GM12891 (cell line): ENCODE measurements at regions not wholly inside any gene's neighbourhood (a gene's known extent, or its start where the extent isn't known, plus 50 kb on each side); places are given as distances from the start of the nearest gene placed in this dataset.

Source experiments
- DNase-seq: peaks from one replicate; pipeline ENCODE4 v3.0.0; 2011; ENCODE audit warnings: low spot score; ENCODE audit not compliant: insufficient read length
- FAIRE-seq: peaks from 2 replicates; lab custom pipeline; 2011; peaks lifted over from hg19 to GRCh38; lab: Jason Lieb, UNC
- PAX5 ChIP-seq: IDR thresholded peaks from 2 replicates; pipeline ENCODE4 v1.6.1; 2011; ENCODE audit warnings: low read length, moderate library complexity, mild to moderate bottlenecking; ENCODE audit not compliant: insufficient read depth, severe bottlenecking
- POLR2A ChIP-seq: IDR thresholded peaks from 2 replicates; pipeline ENCODE4 v1.6.1; 2011; ENCODE audit warnings: low read depth, low read length, control low read depth
- POLR2AphosphoS5 ChIP-seq: IDR thresholded peaks from 2 replicates; pipeline ENCODE4 v1.6.1; 2011; ENCODE audit warnings: low read depth, low read length, control low read depth
- POU2F2 ChIP-seq: IDR thresholded peaks from 2 replicates; pipeline ENCODE4 v1.6.1; 2011; ENCODE audit warnings: low read depth, mild to moderate bottlenecking, control low read depth, low read length, moderate library complexity
- SPI1 ChIP-seq: IDR thresholded peaks from 2 replicates; pipeline ENCODE4 v1.6.1; 2011; ENCODE audit warnings: low read depth, low read length, control low read depth
- TAF1 ChIP-seq: IDR thresholded peaks from 2 replicates; pipeline ENCODE4 v1.6.1; 2011; ENCODE audit warnings: low read depth, low read length, control low read depth

- no peak for TF ChIP-seq PAX5
- TF ChIP-seq SPI1, result no peak
- no peak for TF ChIP-seq POLR2A
- TF ChIP-seq POLR2AphosphoS5, result no peak
- TF ChIP-seq POU2F2, result no peak
- no peak for TF ChIP-seq TAF1
- DNase-seq (no peak), FAIRE-seq (no peak)
Observed at GRCh38 chr21:38898422-38899096, 92.8 kb downstream of the ETS2 start.

GRCh38 chr21:38897532-38898421 lies 92.0 kb downstream of the ETS2 start:
- no peak for FAIRE-seq
- DNase-seq, result no peak
- TF ChIP-seq TAF1, result no peak
- no peak for TF ChIP-seq POU2F2
- no peak for TF ChIP-seq PAX5
- TF ChIP-seq SPI1, result no peak
- no peak for TF ChIP-seq POLR2A
- no peak for TF ChIP-seq POLR2AphosphoS5

GRCh38 chr21:38894899-38895298 lies 89.2 kb downstream of the ETS2 start:
- FAIRE-seq, result no peak
- TF ChIP-seq POLR2AphosphoS5, result no peak

DNA sequence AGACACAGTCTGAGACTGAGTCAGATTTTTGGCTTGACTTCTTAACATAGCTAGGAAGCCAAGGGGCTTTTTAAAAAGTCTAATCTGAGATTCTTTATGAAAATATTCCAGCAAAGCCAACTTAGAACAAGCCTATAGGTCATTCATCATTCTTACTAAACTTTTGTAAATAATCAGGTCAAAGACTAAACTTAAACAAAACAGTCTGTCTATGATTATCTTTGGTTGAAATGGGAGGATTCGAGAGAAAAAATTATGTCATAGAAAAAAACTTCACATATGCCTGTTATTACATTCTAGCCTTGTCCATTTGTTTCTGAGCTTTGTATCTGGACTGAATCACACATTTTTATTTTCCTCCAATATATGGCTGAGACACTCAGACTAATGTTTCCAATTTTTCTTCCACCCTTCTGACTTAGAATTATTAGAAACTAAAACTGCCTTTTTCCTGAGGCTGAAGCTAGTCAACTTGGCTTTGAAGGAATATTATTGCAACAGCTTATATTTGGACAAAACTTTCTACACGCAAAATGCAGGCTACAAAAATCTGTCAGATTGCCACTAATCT lies 83.3 kb downstream of the ETS2 start:
- FAIRE-seq (no peak), DNase-seq (no peak)
- no peak for TF ChIP-seq POU2F2
- TF ChIP-seq POLR2AphosphoS5, result no peak
- TF ChIP-seq TAF1, result no peak
- TF ChIP-seq SPI1, result no peak
- no peak for TF ChIP-seq PAX5

More at GRCh38 chr21:38894899-38895298, 89.2 kb downstream of the ETS2 start:
- no peak for DNase-seq

- FAIRE-seq, result no peak
- TF ChIP-seq TAF1 (no peak), POU2F2 (no peak), PAX5 (no peak), POLR2A (no peak), SPI1 (no peak), POLR2AphosphoS5 (no peak)
Observed at GRCh38 chr21:38887749-38888148, 82.0 kb downstream of the ETS2 start.

GRCh38 chr21:38887062-38887686 lies 81.4 kb downstream of the ETS2 start:
- FAIRE-seq, result no peak
- DNase-seq, result no peak
- TF ChIP-seq POU2F2 (no peak), POLR2A (no peak), PAX5 (no peak), TAF1 (no peak), SPI1 (no peak), POLR2AphosphoS5 (no peak)

More at GRCh38 chr21:38887749-38888148, 82.0 kb downstream of the ETS2 start:
- DNase-seq, result no peak

DNA sequence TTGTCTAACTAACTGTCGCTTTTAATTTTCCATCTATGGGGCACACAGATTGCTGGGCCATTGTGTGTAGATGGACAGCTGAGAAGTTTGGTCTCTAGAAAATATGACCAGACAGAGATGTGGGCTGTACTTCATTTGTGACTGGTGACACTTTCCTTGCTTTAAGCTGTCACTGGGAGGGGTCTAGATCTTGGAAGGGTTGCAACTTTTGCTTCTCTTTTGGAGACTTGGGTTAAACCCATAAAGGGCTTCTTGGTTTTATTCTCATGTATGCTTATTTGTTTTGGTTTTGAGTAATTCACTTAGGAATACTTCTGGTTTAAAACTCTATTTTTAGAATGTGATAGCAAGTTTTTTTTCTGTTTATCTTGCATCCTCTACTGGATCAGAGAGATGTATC lies 80.2 kb downstream of the ETS2 start:
- no peak for DNase-seq
- TF ChIP-seq POLR2AphosphoS5 (no peak), PAX5 (no peak), SPI1 (no peak), POLR2A (no peak), POU2F2 (no peak), TAF1 (no peak)
- no peak for FAIRE-seq

DNA sequence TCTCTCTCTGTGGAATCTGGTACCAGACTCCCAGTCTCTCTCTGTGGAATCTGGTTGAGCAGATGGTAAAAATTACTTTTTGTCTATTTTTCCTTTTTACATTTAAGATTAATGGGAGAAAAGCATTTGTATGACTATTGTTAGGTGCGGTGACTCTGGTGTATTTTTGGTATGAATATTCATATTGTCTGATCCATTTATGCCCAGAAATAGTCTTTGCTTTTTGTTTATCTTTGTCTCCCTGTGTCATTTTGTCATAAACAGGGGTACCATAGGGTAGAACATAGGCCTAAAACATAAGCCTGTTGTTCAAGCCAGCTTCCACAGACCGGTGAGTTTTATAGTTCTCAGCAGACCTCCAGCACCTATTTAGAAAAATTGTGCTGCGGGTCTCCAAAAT lies 78.7 kb downstream of the ETS2 start:
- DNase-seq (no peak), FAIRE-seq (no peak)
- TF ChIP-seq TAF1 (no peak), POU2F2 (no peak), PAX5 (no peak), SPI1 (no peak), POLR2AphosphoS5 (no peak), POLR2A (no peak)

DNA sequence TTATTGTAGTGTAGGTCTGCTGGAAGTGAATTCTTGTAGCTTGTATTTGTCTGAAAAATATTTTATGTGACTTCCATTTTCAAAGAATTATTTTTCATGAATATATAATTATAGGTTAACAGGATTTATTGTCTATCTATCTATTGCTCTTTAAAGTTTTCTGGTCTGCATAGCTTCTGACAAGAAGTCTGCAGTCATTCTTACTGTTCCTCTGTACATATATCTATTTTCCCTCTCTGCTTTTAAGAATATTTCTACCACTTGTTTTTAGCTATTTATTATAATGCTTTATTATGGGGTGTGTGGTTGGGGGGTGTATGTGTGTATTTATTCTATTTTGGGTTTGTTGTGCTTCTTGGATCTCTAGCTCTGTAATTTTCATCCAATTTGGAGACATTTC lies 77.4 kb downstream of the ETS2 start:
- DNase-seq (no peak), FAIRE-seq (no peak)
- no peak for TF ChIP-seq POLR2AphosphoS5
- TF ChIP-seq POLR2A, result no peak
- no peak for TF ChIP-seq PAX5
- TF ChIP-seq TAF1, result no peak
- TF ChIP-seq SPI1, result no peak
- no peak for TF ChIP-seq POU2F2
